Panc1 (cell line): ENCODE measurements at regions not wholly inside any gene's neighbourhood (a gene's known extent, or its start where the extent isn't known, plus 50 kb on each side); places are given as distances from the start of the nearest gene placed in this dataset.

Experiments used
- ATAC-seq: fragments of 200-7000 bp; cut with Tn5 transposase; 2 replicates; pipeline ENCODE4 v1.9.1; 2020; ENCODE audit warnings: mild to moderate bottlenecking, moderate library complexity
- BruUV-seq: library from RNA; stranded (reverse); fragments of 400-500 nt; replicated peaks from 2 replicates; lab custom pipeline; 2021; lab: Mats Ljungman, UMichigan
- CTCF ChIA-PET: fragments of 300-600 bp; sonication (Branson Sonifier 250); formaldehyde crosslinking; loops from one replicate; lab custom pipeline; 2022; ENCODE audit warnings: antibody characterized with exemption; lab: Charles Lee
- POLR2A ChIA-PET: fragments of 300-600 bp; sonication (Branson Sonifier 250); formaldehyde crosslinking; loops from one replicate; lab custom pipeline; 2022; ENCODE audit warnings: antibody characterized with exemption; lab: Charles Lee
- DNase-seq: peaks from one replicate; pipeline ENCODE4 v3.0.0-alpha.2; 2010; ENCODE audit warnings: low read depth, low spot score
- H3K27ac ChIP-seq: 2 replicates; pipeline ENCODE4 v1.5.1; 2011; ENCODE audit warnings: mild to moderate bottlenecking, low read length, inconsistent platforms
- H3K27me3 ChIP-seq: fragments of 200-500 bp; sonication (Bioruptor generic); 2 replicates; pipeline ENCODE4 v1.6.0; 2014; ENCODE audit warnings: low read length, inconsistent platforms; ENCODE audit not compliant: control insufficient read depth, insufficient read depth
- H3K36me3 ChIP-seq: fragments of 200-500 bp; sonication (Bioruptor generic); 2 replicates; pipeline ENCODE4 v1.5.1; 2014; ENCODE audit warnings: inconsistent platforms, mild to moderate bottlenecking, low read length, moderate library complexity; ENCODE audit not compliant: control insufficient read depth, insufficient read depth
- H3K4me1 ChIP-seq: 2 replicates; pipeline ENCODE4 v1.5.1; 2011; ENCODE audit warnings: inconsistent platforms, mild to moderate bottlenecking, low read length, moderate library complexity; ENCODE audit not compliant: control insufficient read depth, insufficient read depth
- H3K4me3 ChIP-seq, 2 experiments: 2 replicates each; pipeline ENCODE4 v1.5.1; 2011 to 2012; ENCODE audit warnings: low read depth in 2 of 2, low read length in 2 of 2, mild to moderate bottlenecking in 2 of 2, inconsistent platforms in 1 of 2, moderate library complexity in 1 of 2
- H3K9me3 ChIP-seq: fragments of 200-500 bp; sonication (Bioruptor generic); 2 replicates; pipeline ENCODE4 v1.5.1; 2014; ENCODE audit warnings: low read depth, mild to moderate bottlenecking, inconsistent platforms, low read length, moderate library complexity; ENCODE audit not compliant: control insufficient read depth, insufficient read depth
- CTCF ChIP-seq: fragments of 450-650 bp; IDR thresholded peaks from 2 replicates; pipeline ENCODE4 v1.5.1; 2017; ENCODE audit warnings: mild to moderate bottlenecking
- POLR2AphosphoS5 ChIP-seq: IDR thresholded peaks from 2 replicates; pipeline ENCODE4 v1.6.1; 2012; ENCODE audit warnings: mild to moderate bottlenecking, low read depth, low read length, moderate library complexity
- REST ChIP-seq, 2 experiments: IDR thresholded peaks; 2 replicates each; pipeline ENCODE4 v1.6.1; 2011 to 2012; ENCODE audit warnings: low read depth in 2 of 2, control low read depth in 1 of 2, low read length in 1 of 2, mild to moderate bottlenecking in 1 of 2, moderate library complexity in 1 of 2; ENCODE audit not compliant: insufficient read depth in 1 of 2
- SIN3A ChIP-seq: IDR thresholded peaks from 2 replicates; pipeline ENCODE4 v1.6.1; 2012; ENCODE audit warnings: low read depth, mild to moderate bottlenecking, low read length, moderate library complexity, borderline replicate concordance; ENCODE audit not compliant: insufficient read depth
- TCF7L2 ChIP-seq: IDR thresholded peaks from 2 replicates; pipeline ENCODE4 v1.6.1; 2011; ENCODE audit warnings: mild to moderate bottlenecking, low read depth, low read length, inconsistent platforms
- in situ Hi-C: cut with HindIII; loops from 2 replicates; pipeline ENCODE4 v1.10.0; 2016; ENCODE audit warnings: low sequenced_read_pairs, low pct_unique_long_range_greater_than_20kb
- intact Hi-C: fragments of 100-400 bp; cut with micrococcal nuclease; formaldehyde crosslinking; loops from one replicate; pipeline ENCODE4 v1.10.0; 2022; ENCODE audit not compliant: unreplicated experiment

GRCh38 chr21:41666641-41667081 lies 100.2 kb downstream of the RIPK4 start:
- ChIA-PET POLR2A (no interaction called here), CTCF (no interaction called here)
- ATAC-seq, result no peak
- no peaks in the 10 kb centered on the region for H3K27me3 ChIP-seq
- TF ChIP-seq SIN3A (no peak), CTCF (no peak), REST (IDR thresholded peaks at IDR 0.05; ENCODE audit: insufficient read depth in 1 of 2, low read depth in 2 of 2, low read length in 1 of 2) (no peak), TCF7L2 (no peak), POLR2AphosphoS5 (no peak)
- no peaks in the 10 kb centered on the region for H3K36me3 ChIP-seq
- peak overlapping the region; percentile 82 for H3K27ac ChIP-seq
- peaks cover 36% of the 10 kb centered on the region for H3K4me1 ChIP-seq
- H3K4me3 ChIP-seq, result no peak overlapping the region
- no TSS peak for BruUV-seq
- in situ Hi-C loops, result no loop called here
- no peaks in the 10 kb centered on the region for H3K9me3 ChIP-seq
- intact Hi-C loops, result no loop called here
- DNase-seq, result no peak

- Histone ChIP-seq H3K4me1 (peaks cover 30% of the 10 kb centered on the region), H3K27me3 (no peaks in the 10 kb centered on the region), H3K9me3 (no peaks in the 10 kb centered on the region), H3K4me3 (no peak overlapping the region), H3K36me3 (no peaks in the 10 kb centered on the region), H3K27ac (peak overlapping the region; percentile 82)
- no TSS peak for BruUV-seq
- POLR2A ChIA-PET, result interaction anchor here (0.6 kb wide), 1 partner anchor 100 kb away, joined by 3 read pairs; no protein-coding TSS in a partner anchor
- CTCF ChIA-PET, result interaction anchor here (0.6 kb wide), 1 partner anchor 34 kb away, joined by 4 read pairs; no protein-coding TSS in a partner anchor
- DNase-seq (no peak), ATAC-seq (0 out of 2 replicates have a peak, but pooled peaks have one; percentile 8)
- intact Hi-C loops, result no loop called here
- in situ Hi-C loops, result no loop called here
- TF ChIP-seq SIN3A (no peak), POLR2AphosphoS5 (no peak), CTCF (no peak), TCF7L2 (no peak), REST (IDR thresholded peaks at IDR 0.05; ENCODE audit: insufficient read depth in 1 of 2, low read depth in 2 of 2, low read length in 1 of 2) (no peak)
These were observed 100.9 kb downstream of the RIPK4 start for GRCh38 chr21:41665766-41666595.
